H9 (cell line): ENCODE measurements at regions not wholly inside any gene's neighbourhood (a gene's known extent, or its start where the extent isn't known, plus 50 kb on each side); places are given as distances from the start of the nearest gene placed in this dataset.

Source experiments
- DNase-seq: peaks from one replicate; pipeline ENCODE4 v3.0.0-alpha.2; 2017
- H2AFZ ChIP-seq: one replicate; pipeline ENCODE4 v1.6.1; 2013; ENCODE audit warnings: mild to moderate bottlenecking, low read length, control low read depth, moderate library complexity
- H2AK5ac ChIP-seq: 2 replicates; pipeline ENCODE4 v1.6.1; 2013; ENCODE audit warnings: low read length, control low read depth, mixed read lengths; ENCODE audit not compliant: insufficient read length
- H2BK120ac ChIP-seq: one replicate; pipeline ENCODE4 v1.6.1; 2013; ENCODE audit warnings: low read depth, mild to moderate bottlenecking, low read length, control low read depth, inconsistent platforms; ENCODE audit not compliant: poor library complexity, severe bottlenecking
- H2BK12ac ChIP-seq: 2 replicates; pipeline ENCODE4 v1.6.1; 2013; ENCODE audit warnings: low read length, control low read depth, mixed read lengths, low read depth; ENCODE audit not compliant: insufficient read length
- H2BK15ac ChIP-seq: 2 replicates; pipeline ENCODE4 v1.6.1; 2013; ENCODE audit warnings: low read depth, low read length, control low read depth
- H2BK20ac ChIP-seq: one replicate; pipeline ENCODE4 v1.6.1; 2013; ENCODE audit warnings: low read depth, mild to moderate bottlenecking, low read length, control low read depth, inconsistent platforms; ENCODE audit not compliant: poor library complexity, severe bottlenecking
- H2BK5ac ChIP-seq: 2 replicates; pipeline ENCODE4 v1.6.1; 2013; ENCODE audit warnings: low read length, control low read depth, mixed read lengths; ENCODE audit not compliant: insufficient read length
- H3K14ac ChIP-seq: 2 replicates; pipeline ENCODE4 v1.6.1; 2013; ENCODE audit warnings: low read length, control low read depth; ENCODE audit not compliant: insufficient read depth
- H3K18ac ChIP-seq: 2 replicates; pipeline ENCODE4 v1.6.1; 2013; ENCODE audit warnings: low read depth, mild to moderate bottlenecking, mixed read lengths, low read length, control low read depth; ENCODE audit not compliant: insufficient read length
- H3K23ac ChIP-seq: 2 replicates; pipeline ENCODE4 v1.6.1; 2013; ENCODE audit warnings: low read length, control low read depth, mixed read lengths, low read depth; ENCODE audit not compliant: insufficient read length
- H3K23me2 ChIP-seq: 2 replicates; pipeline ENCODE4 v1.6.1; 2013; ENCODE audit warnings: low read depth, mild to moderate bottlenecking, mixed read lengths, low read length, control low read depth; ENCODE audit not compliant: insufficient read length, poor library complexity, severe bottlenecking
- H3K27ac ChIP-seq: 2 replicates; pipeline ENCODE4 v1.5.1; 2013; ENCODE audit warnings: low read length, control low read depth, mixed read lengths, low read depth; ENCODE audit not compliant: insufficient read length
- H3K27me3 ChIP-seq: 2 replicates; pipeline ENCODE4 v1.6.1; 2013; ENCODE audit warnings: low read length, control low read depth, inconsistent platforms; ENCODE audit not compliant: insufficient read depth
- H3K4ac ChIP-seq: 2 replicates; pipeline ENCODE4 v1.6.1; 2013; ENCODE audit warnings: low read depth, mild to moderate bottlenecking, control low read depth, inconsistent platforms, low read length, moderate library complexity
- H3K4me1 ChIP-seq: 2 replicates; pipeline ENCODE4 v1.6.1; 2013; ENCODE audit warnings: low read length, control low read depth, inconsistent platforms; ENCODE audit not compliant: insufficient read depth
- H3K4me2 ChIP-seq: 2 replicates; pipeline ENCODE4 v1.6.1; 2013; ENCODE audit warnings: low read length, control low read depth, mixed read lengths; ENCODE audit not compliant: insufficient read length, insufficient read depth
- H3K56ac ChIP-seq: 2 replicates; pipeline ENCODE4 v1.6.1; 2013; ENCODE audit warnings: low read depth, mild to moderate bottlenecking, mixed read lengths, low read length, control low read depth; ENCODE audit not compliant: insufficient read length
- H3K79me1 ChIP-seq: 2 replicates; pipeline ENCODE4 v1.6.1; 2013; ENCODE audit warnings: low read depth, mild to moderate bottlenecking, moderate library complexity, low read length, control low read depth, inconsistent platforms; ENCODE audit not compliant: insufficient read depth, poor library complexity, severe bottlenecking
- H3K79me2 ChIP-seq: 2 replicates; pipeline ENCODE4 v1.6.1; 2013; ENCODE audit warnings: low read length, control low read depth, inconsistent platforms; ENCODE audit not compliant: insufficient read depth
- H3K9ac ChIP-seq: 2 replicates; pipeline ENCODE4 v1.6.1; 2013; ENCODE audit warnings: low read length, control low read depth, mixed read lengths; ENCODE audit not compliant: insufficient read length; ENCODE audit errors: extremely low read depth
- H3K9me3 ChIP-seq: one replicate; pipeline ENCODE4 v1.6.1; 2013; ENCODE audit warnings: low read depth, low read length, inconsistent platforms; ENCODE audit not compliant: control insufficient read depth
- H3T11ph ChIP-seq: one replicate; pipeline ENCODE4 v1.6.1; 2013; ENCODE audit warnings: mild to moderate bottlenecking, low read length, control low read depth, inconsistent platforms
- H4K20me1 ChIP-seq: one replicate; pipeline ENCODE4 v1.6.1; 2013; ENCODE audit not compliant: control insufficient read depth, insufficient read length, insufficient read depth
- H4K5ac ChIP-seq: 2 replicates; pipeline ENCODE4 v1.6.1; 2013; ENCODE audit warnings: low read depth, mild to moderate bottlenecking, mixed read lengths, low read length, control low read depth; ENCODE audit not compliant: insufficient read length
- H4K8ac ChIP-seq: replicated peaks from 2 replicates; pipeline ENCODE4 v1.6.1; 2013; ENCODE audit warnings: low read length, control low read depth, mixed read lengths, low read depth; ENCODE audit not compliant: insufficient read length
- H4K91ac ChIP-seq: 2 replicates; pipeline ENCODE4 v1.6.1; 2013; ENCODE audit warnings: low read depth, mild to moderate bottlenecking, moderate library complexity, mixed read lengths, low read length, control low read depth; ENCODE audit not compliant: insufficient read length
- H3K27ac Mint-ChIP-seq, 3 experiments: 2 replicates in 2 of 3; 3 replicates in 1 of 3; pipeline ENCODE4 v1.8.0; 2020 to 2021; ENCODE audit warnings: mixed read lengths in 3 of 3, mild to moderate bottlenecking in 1 of 3, moderate library complexity in 1 of 3
- H3K27me3 Mint-ChIP-seq: 2 replicates; pipeline ENCODE4 v1.8.0; 2021; ENCODE audit warnings: low read depth, mild to moderate bottlenecking, moderate library complexity, mixed read lengths
- H3K36me3 Mint-ChIP-seq, 3 experiments: 2 replicates in 2 of 3; 3 replicates in 1 of 3; pipeline ENCODE4 v1.8.0; 2020 to 2021; ENCODE audit warnings: low read depth in 3 of 3, mixed read lengths in 3 of 3; ENCODE audit not compliant: insufficient read depth in 1 of 3
- H3K4me1 Mint-ChIP-seq, 2 experiments: 2 replicates each; pipeline ENCODE4 v1.8.0; 2020; ENCODE audit warnings: mixed read lengths in 2 of 2
- H3K4me3 Mint-ChIP-seq, 2 experiments: 2 replicates in 1 of 2; 3 replicates in 1 of 2; pipeline ENCODE4 v1.8.0; 2020 to 2021; ENCODE audit warnings: mild to moderate bottlenecking in 2 of 2, mixed read lengths in 2 of 2, moderate library complexity in 1 of 2
- H3K9me3 Mint-ChIP-seq, 2 experiments: 2 replicates in 1 of 2; 3 replicates in 1 of 2; pipeline ENCODE4 v1.8.0; 2020; ENCODE audit warnings: mild to moderate bottlenecking in 2 of 2, mixed read lengths in 2 of 2, moderate library complexity in 1 of 2
- WGBS: extraction: QIAGEN DNeasy Blood & Tissue Kit; methylation state at CpG from one replicate; pipeline ENCODE4 v1.1.7; 2013; ENCODE audit warnings: missing lambda C conversion rate, low lambda C conversion rate, mixed read lengths; ENCODE audit not compliant: insufficient read length; ENCODE audit errors: extremely low coverage; 5-methylcytosine and 5-hydroxymethylcytosine counted together
- TF ChIP-seq, protein P1 (sequence below): fragments of 200-600 bp; sonication (generic); conservative IDR thresholded peaks from 3 replicates; pipeline ENCODE4 v1.8.0; 2021; ENCODE audit warnings: antibody characterized with exemption, mild to moderate bottlenecking

- H3K9me3 Mint-ChIP-seq = peaks cover 0 to 3% of the 10 kb centered on the region in 2 experiments; a peak in 1 of 5 replicates
- Histone ChIP-seq H4K8ac (no peak overlapping the region), H3K23ac (no peak overlapping the region), H3K56ac (no peak overlapping the region), H2AFZ (no peak overlapping the region), H3K79me1 (no peaks in the 10 kb centered on the region), H3K4me1 (no peaks in the 10 kb centered on the region), H4K91ac (no peak overlapping the region), H3T11ph (no peak overlapping the region), H3K79me2 (no peaks in the 10 kb centered on the region), H3K4ac (no peak overlapping the region), H3K18ac (no peak overlapping the region), H4K5ac (no peak overlapping the region), H2AK5ac (no peak overlapping the region), H3K4me2 (no peak overlapping the region), H2BK120ac (no peak overlapping the region), H2BK5ac (no peak overlapping the region), H2BK20ac (no peak overlapping the region), H3K27ac (no peak overlapping the region), H2BK15ac (no peak overlapping the region), H4K20me1 (no peaks in the 10 kb centered on the region), H3K27me3 (no peaks in the 10 kb centered on the region), H2BK12ac (no peak overlapping the region), H3K9me3 (no peaks in the 10 kb centered on the region), H3K23me2 (no peaks in the 10 kb centered on the region), H3K14ac (no peak overlapping the region), H3K9ac (no peak overlapping the region)
- no peak overlapping the region for H3K4me3 Mint-ChIP-seq
- H3K36me3 Mint-ChIP-seq = no peaks in the 10 kb centered on the region
- peaks cover 0 to 4% of the 10 kb centered on the region in 2 experiments; a peak in 2 of 4 replicates for H3K4me1 Mint-ChIP-seq
- TF ChIP-seq, protein P1, sequence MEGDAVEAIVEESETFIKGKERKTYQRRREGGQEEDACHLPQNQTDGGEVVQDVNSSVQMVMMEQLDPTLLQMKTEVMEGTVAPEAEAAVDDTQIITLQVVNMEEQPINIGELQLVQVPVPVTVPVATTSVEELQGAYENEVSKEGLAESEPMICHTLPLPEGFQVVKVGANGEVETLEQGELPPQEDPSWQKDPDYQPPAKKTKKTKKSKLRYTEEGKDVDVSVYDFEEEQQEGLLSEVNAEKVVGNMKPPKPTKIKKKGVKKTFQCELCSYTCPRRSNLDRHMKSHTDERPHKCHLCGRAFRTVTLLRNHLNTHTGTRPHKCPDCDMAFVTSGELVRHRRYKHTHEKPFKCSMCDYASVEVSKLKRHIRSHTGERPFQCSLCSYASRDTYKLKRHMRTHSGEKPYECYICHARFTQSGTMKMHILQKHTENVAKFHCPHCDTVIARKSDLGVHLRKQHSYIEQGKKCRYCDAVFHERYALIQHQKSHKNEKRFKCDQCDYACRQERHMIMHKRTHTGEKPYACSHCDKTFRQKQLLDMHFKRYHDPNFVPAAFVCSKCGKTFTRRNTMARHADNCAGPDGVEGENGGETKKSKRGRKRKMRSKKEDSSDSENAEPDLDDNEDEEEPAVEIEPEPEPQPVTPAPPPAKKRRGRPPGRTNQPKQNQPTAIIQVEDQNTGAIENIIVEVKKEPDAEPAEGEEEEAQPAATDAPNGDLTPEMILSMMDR = no peak
- H3K27ac Mint-ChIP-seq = no peak overlapping the region
- no CpG with 5 or more reads among the region's 4 CpGs for WGBS
- no peak for DNase-seq
- H3K27me3 Mint-ChIP-seq = no peaks in the 10 kb centered on the region
Measured at GRCh38 chr2:52404046-52404445, 1363.6 kb upstream of the CHAC2 start.
